ENCODE measurements at regions not wholly inside any gene's neighbourhood (a gene's known extent, or its start where the extent isn't known, plus 50 kb on each side); places are given as distances from the start of the nearest gene placed in this dataset.
"Not testable (repeated sequence)": the region's sequence is repeated elsewhere in the genome, so short reads cannot be mapped to it uniquely, and the experiment has no call there.

DNA sequence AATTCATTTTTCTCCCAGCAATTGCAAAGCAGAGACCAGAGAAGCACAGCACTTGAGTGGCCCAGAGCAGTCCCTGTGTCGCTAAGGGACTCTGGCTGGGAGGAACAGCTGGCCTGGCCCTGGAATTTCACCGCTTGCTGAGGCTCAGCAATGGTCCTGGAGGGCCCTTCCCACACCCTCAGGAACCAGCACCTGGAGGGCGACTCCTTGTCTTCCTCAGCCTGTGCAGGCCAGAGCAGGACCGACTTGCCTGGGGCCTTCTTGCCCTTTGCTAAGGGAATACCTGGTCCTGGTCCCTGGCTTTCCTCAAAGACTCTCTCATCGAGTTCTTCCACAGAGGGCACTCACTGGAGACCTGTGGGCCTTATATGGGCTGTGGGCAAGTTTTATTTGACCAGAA lies 294.6 kb downstream of the RPLP1 start:
- DNase-seq, result no peak

DNA sequence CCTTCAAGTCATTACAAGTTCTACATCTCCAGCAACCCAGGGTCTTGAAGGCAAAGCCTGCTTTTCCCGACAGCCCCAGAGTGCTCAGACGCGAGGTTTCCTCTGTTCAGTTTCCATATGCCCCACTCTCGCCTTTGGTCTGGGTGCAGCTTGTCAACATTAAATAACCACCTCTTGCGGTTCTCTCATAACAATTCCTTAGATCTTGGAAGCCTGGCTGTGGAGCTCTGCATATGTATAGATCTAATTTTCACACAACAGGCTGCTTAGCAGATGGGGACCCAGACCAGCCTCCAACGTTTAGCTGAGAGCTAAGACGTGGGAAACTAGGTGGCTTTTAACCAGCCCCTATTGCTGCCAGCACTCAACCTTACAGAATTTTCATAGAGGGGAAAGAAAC lies 295.5 kb downstream of the RPLP1 start:
- DNase-seq, result no peak

DNA sequence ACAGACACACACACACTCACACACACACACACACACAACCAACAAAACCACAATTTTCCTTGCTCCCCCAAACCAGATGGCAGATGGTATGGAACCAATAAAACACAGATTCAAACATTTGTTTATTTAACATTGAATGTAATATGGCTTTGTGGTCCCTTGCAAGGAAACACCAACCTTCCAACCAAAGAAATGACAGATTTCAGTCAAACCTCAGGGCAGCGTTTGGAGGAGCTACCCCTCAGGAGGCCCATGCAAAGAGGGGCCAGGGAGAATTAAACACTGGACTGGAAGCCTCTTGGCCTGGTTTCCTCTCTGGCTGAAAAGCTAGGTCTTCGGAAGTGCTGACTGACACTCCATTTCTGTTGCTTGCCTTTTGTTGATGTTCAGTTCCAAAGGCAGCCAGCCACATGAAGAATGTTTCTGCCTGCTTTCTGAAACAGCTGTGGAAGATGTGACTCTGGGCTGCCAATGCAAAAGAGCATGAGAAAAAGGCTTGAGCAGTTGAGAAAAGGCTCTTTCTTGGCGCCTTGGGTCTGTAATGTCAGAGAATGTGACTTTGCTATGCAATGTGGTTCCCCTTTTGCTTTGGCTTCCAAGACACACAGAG lies 296.1 kb downstream of the RPLP1 start:
- DNase-seq, result no peak

DNA sequence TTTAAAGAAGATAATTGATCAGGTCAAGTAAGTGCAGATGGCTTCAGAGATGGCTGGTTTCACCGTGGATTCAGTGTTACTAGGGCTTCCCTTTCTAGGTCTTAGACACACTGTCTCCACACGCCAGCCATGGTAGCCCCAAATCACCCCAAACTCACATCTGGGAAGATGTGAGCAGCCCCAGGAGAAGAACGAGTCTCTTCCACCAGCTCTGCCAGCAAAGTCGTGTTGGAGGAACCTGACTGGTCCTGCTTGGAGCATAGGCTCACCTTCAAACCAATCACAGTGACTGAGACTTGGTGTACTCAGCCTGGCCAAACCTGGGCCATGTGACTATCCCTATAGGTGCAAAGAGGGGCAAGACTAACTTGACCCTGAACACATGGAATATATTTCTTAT lies 296.7 kb downstream of the RPLP1 start:
- DNase-seq, result no peak

DNA sequence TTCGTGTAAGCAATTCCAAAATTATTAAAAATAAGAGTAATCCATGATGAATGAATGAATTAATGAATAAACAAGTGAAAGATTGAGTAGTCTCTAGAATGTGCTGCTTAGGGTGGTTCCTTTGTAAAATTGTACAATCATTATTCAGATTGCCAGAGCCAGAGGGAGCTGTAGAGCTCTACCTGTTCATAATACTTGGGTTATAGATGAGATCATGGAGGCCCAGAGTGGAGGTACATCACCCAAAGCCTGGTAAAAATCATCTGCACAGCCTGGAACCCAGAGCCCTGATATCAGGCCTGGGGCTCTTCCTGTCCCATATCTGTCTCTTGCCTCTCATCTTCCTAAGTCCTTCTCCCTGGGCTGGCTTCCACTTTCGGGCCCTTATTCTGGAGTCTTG lies 297.2 kb downstream of the RPLP1 start:
- DNase-seq, result no peak

DNA sequence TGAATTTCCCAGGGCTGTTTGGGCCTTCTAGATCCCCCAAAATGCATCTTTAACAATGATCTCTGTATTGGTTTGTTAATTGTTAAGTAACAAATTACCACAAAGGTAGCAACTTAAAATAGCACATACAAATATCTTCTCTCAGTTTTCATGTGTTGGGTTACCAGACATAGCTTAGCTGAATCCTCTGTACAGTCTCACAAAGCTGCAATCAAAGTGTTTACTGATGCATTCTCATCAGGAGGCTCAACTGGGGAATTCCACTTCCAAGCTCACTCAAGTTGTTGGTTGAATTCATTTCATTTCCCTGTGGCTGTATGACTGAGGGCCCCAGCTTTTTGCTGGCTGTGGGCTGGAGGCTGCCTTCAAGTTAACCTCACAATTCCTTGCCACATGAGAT lies 297.6 kb downstream of the RPLP1 start:
- no peak for DNase-seq

DNA sequence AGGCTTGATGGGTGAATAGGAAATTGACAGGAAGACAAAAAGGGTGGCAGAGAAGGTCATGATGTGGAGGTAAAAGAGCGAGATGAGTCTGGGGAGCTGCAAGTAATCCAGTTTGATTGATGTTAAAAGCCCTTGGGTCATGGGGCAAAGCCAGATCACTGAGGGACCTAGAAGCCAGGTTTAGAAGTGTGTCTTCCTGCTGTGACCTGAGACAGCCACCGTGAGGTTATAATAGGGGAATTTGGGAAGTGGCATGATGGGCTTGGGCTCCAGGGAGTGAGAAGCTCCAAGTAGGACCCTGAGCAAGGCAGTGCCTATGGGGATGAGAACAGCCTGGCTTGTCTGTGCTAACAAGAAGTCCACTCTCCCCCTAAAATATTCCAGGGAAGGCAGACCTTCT lies 298.5 kb downstream of the RPLP1 start:
- no peak for DNase-seq

DNA sequence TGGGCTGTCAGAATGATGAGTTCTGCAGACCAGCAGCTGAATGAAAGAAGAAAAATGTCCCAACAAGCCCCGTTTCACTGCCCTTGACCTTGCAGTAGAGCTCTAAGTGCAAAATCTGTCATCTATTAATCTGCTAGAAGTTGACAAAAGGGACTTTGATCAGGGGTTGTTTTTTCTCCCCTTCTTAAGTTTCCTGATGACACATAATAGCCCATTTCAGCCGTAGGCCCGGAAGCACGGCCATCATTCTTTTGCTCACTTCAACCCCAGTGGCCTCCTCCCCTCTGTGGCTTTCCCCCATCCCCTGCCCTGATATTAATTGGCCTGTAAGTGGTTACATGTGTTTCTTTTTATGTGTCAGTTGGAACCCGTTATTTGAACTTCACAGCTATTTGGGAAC lies 298.9 kb downstream of the RPLP1 start:
- no peak for DNase-seq

DNA sequence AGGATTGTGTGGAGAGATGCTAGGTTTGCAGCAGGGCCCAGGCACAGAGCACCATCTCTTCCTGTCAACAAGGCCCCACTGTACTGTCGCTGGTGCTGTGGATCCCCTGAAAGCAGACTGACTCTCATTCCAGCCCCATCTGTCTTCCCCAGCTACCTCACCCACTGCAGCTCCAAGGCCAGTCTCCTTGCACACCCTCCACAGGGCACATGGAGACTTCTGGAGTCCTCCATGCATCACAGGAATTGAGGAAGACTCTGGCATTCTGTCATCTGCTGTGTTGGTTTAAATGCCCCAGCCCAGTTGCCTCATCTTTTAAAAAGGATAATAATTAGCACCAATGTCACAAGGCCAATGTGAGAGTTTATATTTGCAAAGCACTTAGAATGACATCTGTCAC lies 301.2 kb downstream of the RPLP1 start:
- no peak for DNase-seq

DNA sequence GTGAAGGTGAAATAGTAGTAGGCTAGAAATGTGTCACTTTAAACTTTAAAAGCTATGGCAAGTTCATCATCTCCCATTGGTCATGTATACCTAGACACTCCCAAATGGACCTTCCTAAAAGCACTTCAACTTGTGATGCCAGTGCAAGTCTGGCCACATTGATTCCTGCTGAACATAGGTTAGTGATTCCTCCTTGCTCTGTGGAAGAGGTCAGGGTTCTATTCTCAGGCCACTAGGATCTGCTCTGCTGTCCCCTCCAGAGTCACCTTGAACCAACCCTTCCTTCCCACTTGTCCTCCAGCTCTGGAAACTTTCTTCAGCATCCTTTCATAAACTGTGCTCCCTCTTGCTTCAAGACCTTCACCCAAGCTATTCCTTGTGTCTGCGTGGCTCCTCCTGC lies 301.7 kb downstream of the RPLP1 start:
- no peak for DNase-seq

DNA sequence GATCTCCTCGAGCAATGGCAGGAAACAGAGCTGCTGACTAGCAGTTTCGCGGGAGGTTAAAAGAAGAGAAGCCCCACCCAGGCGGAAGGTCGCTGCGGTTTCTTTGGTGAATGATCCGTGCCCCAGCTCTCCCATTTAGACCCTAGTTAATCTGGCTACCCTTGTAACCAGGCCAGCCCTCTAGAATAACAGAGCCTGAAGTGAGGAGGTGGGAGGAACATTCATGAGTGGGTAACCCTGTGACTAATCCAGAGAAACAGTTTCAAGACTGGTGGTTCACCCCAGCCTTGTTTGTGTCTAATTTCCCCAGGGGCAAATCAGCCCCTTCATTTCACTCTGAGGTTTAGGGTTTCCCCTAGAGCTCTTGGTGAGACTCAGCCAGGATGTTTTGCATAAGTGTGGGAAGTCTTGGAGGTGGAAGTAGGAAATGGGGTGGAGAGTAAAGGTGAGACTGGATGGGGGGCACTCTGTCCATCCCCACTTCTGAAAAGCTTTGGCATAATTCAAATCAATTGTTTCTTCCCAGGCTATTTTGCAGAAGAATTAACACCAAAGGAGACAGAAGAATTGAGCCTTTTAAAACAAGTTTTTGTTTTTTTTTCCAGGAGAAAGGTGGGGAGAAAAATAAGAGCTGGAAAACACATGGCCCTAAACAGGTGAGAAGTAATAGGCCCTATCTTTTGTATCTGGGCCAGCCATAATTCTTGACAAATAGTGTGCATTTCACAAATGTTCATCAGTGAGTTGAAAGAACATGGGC lies 303.1 kb downstream of the RPLP1 start:
- DNase-seq, result no peak

DNA sequence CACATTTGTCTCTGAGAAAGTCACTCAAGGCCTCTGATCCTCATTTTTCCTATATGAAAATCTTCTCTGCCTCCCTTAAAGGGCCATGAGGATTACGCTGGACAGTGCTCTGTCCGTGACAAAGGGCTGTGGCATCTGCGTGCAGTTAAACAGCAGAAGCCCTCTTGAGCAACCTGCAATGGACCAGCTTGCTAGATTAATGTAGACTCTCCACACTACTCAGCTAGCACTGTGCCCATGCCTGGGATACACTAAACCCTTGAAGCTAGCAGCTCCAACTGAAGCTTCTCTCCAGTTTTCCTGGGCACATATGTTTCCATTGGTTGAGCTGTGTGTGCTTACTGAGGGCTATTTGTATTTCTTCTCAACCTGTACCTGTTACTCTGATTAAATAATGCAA lies 303.8 kb downstream of the RPLP1 start:
- no peak for DNase-seq

DNA sequence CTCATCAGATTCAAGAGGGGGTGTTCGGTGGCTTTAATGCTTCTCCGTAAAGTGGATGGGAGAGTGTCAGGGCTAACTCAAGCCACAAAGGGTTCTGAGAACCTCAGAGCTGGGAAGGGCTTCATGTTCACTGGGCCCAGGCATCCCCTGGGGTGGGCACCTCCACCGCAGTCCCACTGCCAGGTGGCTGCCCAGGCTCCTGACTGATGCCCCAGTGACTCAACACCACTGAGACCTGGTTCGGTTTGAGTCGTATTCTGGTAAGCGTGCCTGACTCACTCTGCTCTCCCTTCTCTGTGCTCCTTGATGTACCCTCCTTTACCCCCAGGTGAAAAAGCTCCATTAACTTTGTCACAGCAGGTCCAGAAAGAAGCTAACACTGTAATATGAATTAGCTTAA lies 304.6 kb downstream of the RPLP1 start:
- no peak for DNase-seq

DNA sequence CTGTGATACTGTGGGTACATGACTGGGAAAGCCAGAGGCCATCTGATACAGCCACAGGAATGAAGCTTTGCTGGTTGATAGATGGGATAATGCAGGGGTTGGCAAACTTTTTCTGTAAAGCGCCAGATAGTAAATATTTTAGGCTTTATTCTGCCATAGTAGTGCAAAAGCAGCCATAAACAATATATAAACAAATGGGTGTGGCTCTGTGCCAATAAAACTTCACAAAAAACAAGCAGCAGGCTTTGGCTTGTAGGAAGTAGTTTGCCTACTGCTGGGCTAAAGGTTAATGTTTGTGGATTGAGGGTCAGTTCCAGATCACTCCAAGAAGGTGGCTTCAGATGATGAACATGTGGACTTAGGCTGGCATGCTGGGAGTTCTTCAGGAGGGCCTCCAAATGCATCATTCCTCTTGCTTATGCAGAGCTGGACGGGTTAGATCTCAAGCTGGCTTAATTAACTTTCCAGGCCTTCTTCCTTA lies 305.7 kb downstream of the RPLP1 start:
- DNase-seq, result no peak

DNA sequence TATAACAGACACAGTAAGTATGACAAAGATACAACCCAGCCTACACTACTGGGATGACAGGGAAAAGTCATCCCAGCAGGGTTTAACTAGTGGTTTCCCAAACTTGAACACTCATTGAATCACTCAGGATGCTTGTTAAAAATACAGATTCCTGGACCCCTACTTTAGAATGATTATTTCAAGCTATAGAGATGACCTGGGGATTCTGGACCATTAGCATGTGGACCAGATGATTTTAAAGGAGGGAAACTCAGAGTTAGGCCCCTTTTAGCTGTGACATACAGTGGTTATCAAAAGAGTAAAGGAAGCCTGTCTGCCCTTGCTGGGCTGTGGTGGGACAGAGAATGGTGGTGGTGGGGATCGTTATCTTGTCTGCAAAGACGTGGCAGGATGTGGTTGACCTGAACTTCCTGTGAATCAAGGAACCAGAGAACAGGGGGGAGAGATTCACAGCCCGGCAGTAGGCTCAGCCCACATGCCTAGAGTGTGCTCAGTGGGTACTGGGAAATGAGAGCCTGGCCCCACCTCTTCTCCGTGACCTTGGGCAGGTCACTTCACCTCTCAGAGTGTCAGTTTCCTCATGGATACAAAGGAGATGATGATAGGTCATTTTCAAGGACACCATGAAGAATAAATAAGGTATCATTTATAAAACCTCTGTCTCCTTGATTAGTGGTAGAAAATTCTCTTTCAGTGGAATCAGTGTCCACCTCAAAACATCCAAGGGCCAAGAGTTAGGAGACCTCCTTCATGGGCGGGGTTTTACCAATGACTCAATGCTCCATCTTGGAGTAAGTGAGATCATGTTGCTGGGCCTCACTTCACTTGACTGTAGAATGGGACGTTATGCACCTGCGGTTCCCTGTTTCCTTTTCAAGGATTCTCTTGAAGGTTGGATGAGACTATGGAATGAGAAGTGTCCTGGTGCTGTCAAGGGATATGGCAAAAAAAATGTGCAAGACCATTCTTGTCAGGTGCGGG lies 306.5 kb downstream of the RPLP1 start:
- no peak for DNase-seq

DNA sequence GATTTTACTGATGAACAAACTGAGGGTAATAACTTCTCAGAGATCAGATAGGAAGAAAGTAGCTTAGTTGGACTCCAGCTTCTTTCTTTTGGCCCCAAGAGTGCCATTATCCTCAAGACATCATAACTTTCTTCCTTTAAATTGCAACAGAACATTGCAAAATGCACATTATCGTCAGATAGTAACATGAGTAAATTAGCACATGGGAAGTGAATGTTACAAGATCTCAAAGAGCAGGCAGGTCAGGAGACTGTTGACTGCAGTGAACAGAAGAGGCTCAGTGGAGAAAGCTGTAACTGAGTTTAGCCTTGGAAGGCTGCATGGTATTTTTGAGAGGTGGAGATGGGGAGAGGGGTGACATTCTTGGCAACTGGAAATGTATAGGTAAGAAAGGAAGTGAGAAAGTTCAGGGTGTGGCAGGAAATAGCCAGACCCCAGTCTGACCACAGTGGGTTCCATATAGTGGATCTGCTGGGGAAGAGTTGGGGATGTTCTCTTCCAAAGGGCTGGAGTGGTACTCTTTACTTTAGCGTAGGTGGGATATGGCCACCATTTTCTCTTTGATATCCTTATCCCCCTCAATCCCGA lies 307.7 kb downstream of the RPLP1 start:
- no peak for DNase-seq

DNA sequence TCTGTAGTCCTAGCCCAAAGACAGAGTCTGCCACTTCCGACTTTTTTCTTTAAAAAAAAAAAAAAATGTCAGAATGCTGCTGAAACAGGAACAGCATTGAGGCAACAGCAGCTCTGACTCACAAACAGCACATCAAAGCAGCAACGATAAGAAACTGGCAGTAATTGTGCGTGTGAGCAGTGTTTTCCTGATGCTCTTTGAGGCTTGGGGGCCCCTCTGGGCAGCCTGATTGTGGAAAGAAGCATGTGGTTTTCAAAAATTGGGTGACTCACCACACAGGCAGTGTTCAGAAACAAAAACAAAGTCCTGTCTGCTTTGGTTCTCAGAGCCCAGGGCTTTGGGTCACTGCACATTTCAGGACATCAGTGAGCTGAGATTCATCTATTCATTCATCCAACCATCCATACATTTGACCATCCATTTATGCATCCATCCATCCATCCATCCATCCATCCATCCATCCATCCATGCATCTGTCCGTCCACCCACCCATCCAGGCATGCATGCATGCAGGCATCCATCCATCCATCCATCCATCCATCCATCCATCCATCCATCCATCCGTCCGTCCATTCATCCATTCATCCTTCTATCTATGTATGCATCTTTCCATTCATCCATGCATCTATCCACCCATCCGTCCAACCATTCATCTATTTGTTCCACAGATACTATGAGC lies 308.4 kb downstream of the RPLP1 start:
- peak; percentile 78 for DNase-seq

DNA sequence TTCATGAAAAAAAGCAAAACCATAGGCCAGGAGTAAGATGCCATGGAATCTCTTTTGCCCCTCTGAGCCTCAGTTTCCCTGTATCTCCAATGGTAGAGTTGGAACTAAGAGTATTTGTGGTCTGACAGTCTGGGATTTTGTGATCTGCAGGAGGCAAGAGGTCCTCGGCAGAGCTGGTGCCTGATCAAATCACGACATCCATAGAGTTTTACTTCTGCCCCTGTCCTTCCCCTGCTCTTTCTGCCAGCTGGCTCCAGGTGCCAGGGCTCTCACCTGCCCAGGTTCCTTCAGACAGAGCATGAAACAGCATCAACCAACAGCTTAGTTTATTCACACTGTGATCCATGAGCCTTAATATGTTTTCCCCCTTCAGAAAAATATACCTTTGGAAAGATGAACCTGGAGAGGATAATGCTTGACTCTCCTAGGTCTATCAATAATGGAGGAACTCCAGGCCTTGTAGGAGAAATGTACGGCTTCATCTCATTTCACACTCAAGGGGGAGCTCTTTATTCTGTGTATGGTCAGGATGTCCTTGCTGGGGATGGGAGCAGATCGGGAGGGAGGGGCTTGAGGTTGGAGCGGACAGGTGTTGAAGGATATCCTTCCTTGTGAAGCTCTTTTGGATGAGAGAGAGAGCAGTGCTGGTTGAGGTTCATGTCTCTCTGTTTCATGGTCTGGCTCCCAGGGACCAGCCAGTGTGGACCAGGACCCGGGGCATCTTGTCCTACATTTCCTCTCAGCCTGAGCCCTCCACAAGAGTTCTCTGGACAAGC lies 309.9 kb downstream of the RPLP1 start:
- DNase-seq, result no peak

DNA sequence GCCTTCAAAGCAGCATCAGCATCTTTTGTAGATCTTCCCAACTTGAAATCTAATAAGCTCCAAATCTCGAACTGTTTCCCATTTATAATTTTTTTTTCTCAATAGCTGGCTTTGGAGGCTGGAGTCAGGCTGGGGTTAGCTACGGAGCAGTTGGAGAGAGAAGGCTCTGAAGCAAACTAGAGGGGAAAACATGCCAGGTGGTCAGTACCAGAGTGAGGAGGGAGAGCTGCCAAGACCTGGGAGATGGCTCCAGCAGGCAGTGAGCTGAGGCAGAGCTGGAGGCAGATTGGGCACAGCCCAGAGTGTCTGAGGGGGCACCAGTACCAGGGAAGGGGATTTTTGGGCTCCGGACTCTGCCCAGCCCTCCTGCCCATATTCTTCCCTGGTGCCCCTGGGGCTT lies 311.2 kb downstream of the RPLP1 start:
- no peak for DNase-seq

DNA sequence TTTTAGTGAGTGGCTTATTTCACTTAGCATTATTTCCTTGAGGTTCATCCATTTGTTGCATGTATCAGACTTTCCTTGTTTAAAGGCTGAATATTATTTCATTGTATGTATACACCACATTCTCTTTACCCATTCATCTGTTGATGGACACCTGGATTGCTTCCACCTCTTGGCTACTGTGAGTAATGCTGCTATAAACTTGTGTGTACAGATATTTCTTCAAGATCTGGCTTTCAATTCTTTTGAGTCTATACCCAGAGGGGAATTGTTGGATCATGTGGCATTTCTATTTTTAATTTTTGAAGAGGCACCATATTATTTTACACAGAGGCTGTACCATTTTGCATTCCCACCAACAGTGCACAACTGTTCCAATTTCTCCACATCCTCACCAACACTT lies 313.5 kb downstream of the RPLP1 start:
- DNase-seq, result no peak

DNA sequence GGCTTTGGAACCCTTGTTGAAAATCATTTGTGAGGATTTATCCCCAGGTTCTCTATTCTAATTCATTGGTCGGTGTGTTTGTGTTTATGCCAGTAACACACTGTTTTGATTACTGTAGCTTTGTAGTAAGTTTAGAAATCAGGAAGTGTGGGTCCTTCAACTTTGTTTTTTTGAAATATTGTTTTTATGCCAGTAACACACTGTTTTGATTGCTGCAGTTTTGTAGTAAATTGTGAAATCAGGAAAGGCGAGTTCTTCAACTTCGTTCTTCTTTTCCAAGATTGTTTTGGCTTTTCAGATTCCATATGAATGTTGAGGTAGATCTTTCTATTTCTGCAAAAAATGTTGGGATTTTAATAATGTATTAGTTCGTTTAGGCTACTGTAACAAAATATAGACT lies 314.6 kb downstream of the RPLP1 start:
- DNase-seq, result no peak

DNA sequence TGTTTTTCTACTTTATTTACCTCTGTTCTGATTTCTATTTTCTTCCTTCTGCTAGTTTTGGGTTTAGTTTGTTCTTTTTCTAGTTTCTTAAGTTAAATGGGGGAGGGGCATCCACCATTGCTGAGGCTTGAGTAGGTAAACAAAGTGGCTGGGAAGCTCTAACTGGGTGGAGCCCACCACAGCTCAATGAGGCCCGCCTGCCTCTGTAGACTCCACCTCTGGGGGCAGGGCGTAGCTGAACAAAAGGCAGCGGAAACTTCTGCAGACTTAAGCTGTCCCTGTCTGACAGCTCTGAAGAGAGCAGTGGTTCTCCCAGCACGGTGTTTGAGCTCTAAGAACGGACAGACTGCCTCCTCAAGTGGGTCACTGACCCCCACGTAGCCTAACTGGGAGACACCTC lies 316.7 kb downstream of the RPLP1 start:
- not testable (repeated sequence) for DNase-seq

Data from GOT3 (cell line).